ENCODE measurements at regions not wholly inside any gene's neighbourhood (a gene's known extent, or its start where the extent isn't known, plus 50 kb on each side); places are given as distances from the start of the nearest gene placed in this dataset.

DNA sequence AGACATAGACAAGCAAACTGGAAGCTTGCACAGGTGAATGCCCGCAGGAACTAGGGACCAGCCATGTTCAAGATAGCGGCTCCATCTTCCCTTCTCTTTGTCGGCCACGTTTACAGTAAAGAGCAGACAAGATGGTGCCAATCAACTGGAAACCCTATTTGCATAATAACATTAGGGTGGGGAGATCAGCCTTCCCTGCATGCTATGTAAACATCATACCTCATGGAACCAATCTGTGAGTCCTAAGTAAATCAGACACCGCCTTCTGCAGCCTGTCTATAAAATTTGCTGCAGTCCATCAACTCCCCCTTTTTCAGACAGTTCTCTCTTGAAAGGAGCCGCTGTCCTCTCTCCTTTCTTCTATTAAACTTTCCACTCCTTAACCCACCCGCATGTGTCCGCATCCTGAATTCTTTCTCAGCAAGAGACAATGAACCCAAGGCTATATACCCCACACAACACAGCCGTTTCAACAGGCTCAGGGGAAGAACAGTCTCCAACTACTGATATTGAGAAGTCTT lies 384.4 kb downstream of the EIPR1 start:
- DNase-seq = no peak

DNA sequence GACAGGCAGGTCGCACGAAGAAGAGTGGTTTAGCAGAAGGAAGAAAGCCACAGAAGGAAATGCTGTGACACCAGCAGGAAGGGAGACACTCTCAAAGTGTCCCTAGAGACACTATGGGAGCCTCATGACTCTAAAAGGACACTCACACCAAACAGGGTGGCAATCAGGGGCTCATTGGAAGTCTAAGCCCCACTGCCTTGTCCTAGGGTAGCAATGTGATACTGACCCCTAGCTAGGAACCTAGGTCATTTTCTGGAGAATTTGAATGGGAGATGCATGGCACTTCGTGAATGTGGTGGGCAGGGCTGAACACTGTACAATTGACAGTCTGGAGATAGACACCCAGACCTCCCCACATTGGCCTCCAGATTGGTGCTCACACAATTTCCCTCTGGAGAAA lies 385.0 kb downstream of the EIPR1 start:
- DNase-seq = no peak

DNA sequence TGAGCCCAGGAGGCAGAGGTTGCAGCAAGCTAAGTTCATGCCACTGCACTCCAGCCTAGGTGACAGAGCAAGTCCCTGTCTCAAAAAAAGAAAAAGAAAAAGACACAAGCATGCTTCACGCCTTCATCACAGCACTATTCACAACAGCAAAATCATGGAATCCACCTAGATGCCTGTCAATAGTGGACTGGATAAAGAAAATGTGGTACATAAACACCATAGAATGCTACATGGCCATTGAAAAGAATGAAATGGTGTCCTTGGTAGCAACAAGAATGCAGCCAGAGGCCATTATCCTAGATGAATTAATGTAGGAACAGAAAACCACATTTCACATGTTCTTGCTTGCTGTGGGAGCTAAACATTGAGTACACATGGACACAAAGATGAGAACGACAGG lies 392.6 kb downstream of the EIPR1 start:
- no peak for DNase-seq

DNA sequence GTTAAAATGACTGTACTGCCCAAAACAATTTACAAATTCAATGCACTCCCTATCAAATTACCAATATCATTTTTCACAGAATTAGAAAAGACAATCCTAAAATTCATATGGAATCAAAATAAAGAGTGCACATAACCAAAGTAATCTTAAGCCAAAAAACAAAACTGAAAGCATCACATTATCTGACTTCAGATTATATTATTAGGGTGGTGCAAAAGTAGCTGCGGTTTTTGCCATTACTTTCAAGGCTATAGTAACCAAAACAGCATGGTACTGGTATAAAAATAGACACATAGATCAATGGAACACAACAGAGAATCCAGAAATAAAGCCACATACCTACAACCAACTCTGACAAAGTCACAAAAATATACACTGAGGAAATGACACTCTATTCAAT lies 396.6 kb downstream of the EIPR1 start:
- no peak for DNase-seq

DNA sequence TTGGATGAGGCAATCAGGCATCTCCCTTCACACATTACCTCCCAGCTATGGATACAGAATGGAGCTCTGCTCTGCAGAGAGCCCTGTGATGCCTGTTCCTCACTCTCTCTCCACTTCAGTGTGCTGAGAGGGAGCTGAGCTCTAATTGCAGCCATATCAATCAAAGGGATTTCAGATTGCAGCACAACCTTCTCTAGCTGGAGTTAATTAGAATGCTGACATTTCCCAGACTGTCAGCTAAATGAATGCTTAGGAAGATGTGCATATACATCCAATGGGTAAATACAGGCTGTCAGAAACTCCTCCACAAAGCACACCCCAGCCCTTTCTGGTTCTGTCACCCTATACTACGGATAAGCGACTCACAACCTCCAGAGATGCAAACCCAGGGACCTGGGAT lies 402.6 kb downstream of the EIPR1 start:
- DNase-seq = no peak

DNA sequence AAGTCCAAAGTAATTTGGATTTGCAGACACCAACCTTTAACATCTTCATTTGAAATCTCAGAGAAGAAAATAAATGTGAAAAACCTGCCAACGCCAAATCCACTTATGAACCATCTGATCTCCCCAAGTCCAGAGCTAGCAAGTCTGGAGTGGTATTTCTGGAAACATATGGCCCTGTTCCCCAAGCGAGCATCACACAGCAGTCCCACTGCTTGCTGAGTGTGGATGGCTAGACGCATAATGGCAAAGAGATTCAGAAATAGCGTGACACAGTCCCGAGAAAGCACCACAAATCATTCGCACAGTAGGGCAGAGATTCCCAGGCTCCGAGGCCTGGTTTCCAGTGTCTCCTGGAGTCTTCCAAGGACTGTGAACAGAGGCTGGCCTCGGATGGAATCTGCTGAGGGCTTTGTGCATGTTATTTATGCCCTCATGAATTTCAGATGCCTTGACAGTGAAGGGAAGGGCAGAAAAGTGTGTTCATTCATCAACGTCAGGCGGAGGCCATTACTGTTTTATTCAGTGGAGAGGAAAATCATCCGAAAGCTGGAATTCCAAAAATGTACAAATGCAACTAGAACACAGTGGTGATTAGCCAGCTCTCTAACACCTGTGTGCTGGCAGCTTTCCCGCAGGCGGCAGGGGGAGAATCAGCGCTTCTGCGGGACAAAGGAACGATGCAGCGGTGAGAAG lies 417.0 kb downstream of the EIPR1 start:
- DNase-seq = no peak

DNA sequence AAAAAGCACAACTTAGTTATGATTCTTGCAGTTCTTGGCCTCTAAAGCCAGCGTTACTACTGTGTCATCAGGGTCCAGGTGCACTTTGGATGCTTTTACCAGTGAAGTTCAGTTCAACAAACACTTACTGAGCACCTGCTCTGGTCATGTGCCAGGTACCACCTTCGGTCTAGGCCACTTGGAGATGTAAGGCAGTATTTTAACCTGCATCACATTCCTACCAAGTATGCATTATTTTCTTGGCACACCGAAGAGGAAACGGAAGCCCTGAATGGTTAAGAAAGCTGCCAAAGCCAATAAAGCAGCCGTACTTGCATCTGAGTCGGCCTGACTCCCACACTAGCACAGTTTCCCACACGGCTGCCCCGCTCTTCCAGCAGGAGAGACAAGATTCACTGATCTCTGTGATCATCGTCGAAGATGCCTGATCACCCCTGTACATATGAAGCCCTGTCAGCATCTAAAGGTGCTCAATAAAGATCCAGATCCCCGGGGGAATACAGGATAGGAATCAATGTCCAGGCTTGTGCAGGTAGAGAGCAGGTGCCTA lies 427.1 kb downstream of the EIPR1 start:
- peak; percentile 38 to 45 for DNase-seq

DNA sequence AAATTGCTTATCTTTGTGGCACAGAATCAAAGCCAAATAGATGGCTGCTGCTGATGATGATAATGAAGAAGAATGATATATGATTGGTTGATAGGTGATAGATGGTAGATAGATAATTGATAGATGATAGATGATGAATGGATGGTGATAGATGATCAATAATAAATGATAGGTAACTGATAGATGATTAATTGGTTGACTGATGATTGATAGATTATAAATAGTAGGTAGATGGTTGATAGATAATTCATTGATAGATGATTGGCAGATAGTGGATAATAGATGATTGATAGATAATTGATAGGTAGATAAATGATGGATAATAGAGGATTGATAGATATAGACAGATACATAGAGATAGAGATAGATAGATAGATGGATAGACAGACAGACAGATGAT lies 430.2 kb downstream of the EIPR1 start:
- DNase-seq = no peak

DNA sequence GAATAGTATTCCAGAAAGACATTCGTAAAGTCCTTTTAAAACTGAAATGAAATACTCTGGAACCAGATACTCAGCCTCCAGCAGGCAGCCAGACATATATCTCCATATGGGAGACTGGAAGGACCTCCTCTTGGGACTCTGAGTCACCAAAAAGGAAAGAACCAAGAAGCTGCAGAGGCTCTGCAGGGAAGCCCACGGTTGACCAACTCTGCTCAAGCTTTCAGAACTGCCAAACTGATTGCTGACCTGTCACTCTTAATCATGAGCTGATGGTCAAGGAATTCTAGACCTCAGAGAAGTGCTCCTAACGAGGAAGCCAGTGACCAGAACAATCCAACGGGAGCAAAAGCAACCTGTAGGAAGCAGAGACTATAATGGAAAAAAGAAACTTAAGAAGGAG lies 434.7 kb downstream of the EIPR1 start:
- DNase-seq = no peak

DNA sequence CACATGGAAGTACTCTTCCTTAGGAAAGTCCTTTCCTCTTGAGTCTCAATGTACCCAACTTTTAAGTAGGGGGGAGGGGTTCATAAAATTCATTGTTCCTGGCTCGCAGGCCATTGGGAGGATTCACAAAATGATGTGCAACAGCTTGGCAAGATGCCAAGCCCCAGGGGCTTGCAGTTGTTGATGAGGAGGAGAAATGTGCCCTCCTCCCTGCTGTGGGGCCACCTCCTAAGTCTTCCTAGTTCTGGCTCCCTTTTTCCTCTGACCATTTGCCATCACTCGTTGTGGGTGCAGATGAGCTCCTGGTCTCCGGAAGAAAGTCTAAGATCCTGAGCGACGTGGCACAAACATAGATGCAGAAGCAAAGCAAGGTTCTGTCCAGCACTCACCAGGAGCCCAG lies 435.4 kb downstream of the EIPR1 start:
- DNase-seq = no peak

DNA sequence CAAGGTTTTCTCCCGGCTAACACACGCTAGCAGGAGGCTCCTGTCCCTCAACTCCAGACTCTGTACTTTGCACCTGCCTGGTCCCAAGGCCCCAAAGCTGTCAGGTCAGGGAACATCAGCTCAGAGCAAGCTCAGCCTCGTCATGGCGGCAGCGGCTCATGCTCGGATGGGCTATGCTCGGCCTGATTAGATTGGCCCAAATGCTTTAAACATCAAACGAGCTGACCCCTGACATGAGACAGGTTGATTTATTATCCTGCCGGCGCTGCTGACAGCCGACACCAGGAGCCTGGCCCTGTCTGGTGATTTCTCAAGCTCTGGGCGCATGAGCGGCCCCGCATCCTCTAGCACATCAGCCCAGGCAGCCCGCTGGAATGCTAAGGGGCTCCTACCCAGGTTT lies 436.4 kb downstream of the EIPR1 start:
- no peak for DNase-seq

DNA sequence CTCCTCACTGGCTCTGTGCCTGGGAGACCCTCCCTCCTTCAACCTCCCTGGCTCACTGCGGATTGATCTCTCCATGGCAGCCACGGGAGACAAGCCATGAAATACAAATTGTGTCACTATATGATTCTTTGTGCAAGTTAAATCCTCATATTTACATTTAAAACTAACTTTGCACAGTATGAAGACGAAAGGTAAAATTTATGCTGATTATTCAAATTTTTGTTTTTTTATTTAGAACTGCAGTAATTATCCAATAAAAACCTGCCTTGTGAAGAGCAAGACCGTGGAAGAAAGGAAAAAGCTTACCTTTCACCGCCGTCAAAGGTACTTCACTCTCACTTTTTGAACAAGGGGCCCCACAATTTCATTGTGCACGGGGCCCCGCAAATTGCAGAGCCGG lies 436.9 kb downstream of the EIPR1 start:
- DNase-seq = no peak

DNA sequence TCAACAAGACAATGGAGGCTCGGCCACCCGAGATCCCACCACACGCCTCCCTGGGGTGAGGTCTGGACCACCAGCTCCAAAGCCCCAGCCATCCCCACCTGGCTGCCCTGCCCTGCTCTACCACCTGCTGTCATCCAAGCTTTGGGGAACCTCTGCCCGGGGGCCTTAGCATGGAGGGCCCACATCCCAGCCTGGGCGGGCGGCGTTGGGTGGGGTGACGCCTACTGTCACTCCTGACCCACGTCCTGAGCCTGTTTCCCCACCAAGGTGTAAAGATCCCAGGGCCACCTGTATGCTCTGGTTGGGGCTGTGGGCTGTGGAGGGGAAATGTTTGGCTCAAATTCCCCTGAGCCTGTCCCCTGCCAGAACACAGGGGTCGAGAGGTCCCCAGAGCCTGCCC lies 437.6 kb downstream of the EIPR1 start:
- DNase-seq = no peak

DNA sequence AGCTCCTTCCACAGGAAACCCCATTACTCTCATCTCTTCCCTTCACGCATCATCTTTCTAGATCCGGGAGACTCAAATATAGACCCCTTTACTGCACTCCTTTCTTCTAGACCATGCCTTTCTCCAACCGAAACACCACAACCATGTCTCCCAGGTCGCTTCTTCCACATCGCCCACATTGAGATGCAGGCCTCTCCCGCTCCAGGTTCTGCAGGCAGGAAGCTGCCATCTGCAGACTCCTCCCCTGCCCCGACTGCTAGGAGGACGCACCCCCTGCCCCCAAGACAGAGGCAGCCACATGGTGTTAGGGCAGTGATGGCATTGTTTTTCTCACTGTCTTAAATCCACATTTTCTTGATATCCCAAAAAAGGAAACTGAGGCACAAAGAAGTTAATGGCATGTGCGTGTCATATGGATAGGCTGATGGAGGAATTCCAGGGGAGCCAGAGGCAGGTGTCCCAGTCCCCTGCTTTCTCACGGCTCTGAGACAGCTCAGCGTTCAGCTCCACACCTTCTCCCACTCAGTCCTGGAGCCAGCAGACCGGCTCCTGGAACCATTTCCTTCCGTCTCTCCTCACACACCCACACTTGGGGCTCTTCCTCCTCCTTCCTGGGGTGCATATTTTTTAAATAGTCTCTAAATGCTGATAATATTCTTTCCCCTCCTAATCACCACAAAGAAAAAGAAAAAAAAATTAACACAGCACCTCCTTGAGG lies 438.4 kb downstream of the EIPR1 start:
- DNase-seq = no peak

DNA sequence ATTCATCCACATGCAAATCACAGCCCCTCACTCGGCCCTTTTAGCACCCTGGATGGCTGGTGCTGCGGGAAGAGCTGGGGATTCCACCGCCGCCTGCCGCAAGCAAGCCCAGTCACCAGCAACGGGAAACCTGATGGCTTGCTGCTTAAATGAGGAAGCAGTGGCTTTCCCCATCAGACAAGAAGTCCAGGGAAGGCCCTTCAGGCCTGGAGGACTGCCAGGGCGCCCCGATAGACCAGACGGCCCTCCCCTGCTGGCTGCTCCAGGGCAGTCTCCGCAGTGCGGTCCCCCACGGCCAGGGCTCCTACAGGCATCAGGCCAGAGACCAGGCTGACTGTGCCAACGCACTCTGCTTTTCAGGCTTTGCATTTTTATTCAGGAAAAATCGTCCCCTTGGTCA lies 439.1 kb downstream of the EIPR1 start:
- no peak for DNase-seq

DNA sequence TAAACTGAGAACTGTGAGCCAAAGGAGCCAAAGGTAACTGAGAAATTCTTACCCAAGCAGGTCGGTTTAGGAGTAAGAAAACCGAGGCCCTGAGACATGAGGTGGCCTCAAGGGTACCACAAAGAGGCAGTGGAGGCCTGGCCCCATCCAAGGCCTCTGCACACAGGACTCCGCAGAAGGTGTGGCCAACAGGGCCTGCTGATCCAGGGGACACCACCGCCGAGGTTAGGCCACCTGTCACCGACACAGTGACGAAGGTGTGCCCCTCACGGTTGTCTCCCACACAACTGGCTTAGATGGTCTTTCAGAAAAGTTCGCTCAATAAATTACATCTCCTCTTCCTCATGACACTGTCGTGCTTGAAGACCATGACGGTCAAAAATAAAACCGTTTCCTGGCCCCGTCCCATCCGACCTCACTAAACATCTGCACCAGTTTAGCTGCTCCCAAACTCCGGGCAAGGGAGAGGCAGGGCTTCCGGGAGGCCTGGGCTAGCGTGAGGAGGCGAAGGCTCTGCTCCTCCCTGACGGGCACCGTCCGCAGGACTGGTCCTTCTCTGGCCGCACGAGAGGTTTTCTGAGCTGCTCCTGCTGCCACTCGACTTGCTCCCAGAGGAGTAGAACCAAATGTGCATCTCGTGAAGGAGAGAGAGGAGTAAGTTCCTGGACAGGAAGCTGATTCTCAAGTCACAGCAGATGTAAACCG lies 442.0 kb downstream of the EIPR1 start:
- no peak for DNase-seq

DNA sequence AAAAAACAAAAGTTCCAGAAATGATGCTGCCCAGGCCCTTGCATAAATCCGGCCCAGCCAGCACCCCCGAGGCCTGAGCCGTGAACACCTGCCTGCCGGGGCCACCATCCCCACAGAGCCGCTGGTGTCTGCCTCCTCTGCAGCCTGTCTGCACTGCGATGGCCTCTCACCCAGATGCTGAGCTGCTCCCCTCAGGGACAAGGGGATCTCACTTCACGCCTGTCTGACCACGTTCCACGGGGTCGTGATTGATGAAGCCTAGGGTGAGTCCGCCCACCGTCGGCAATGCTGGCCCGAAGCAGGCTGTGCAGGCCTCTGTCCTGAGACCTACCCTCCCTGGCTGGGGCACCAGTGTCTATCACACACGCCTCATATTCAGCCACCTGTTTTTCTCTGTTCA lies 444.2 kb downstream of the EIPR1 start:
- DNase-seq = no peak

DNA sequence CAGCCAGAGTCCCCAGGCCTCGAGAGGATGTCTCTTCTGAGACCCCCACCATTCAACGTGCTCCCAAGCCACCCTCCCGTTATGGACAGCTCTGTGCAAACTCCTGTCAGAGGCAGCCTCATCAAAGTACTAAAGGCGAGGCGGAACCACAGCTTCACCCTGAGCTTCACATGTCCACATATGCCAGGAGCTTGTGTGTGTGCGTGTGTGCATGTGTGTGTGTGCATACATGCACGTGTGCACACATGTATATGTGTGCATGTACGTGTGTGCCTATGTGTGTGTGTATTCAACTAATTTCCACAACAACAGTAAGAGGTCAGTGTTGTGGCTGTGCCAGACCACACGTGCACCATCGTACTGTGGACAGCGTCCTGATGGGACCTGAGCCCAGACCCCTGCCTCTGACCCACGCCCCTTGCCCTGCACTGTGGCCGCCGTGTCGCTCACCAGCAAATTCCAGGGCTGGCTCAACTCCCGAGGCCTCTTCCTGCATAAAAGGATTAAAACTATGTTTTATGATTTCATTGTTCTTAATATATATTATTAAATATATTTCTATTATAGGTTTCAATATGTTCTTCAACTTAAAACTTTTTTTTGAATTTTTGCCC lies 444.8 kb downstream of the EIPR1 start:
- no peak for DNase-seq

DNA sequence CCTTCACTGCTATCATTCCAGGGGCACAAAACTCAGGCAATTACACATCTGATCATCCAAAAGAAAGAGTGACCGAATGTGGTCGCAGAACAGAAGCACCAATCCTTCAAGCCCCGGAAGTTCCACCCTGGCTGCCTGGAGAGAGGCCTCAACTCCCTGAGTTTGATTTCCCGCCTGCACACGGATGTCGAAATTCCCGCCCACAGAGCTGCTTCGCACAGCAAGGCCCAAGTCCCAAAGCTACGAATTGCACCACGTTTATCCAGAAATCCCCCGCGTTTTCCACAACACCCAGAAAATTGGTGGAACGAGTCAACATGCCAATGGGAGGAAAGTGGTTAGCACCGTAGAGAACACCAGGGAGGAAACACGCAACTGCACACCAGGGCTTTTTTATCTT lies 445.4 kb downstream of the EIPR1 start:
- DNase-seq = no peak

DNA sequence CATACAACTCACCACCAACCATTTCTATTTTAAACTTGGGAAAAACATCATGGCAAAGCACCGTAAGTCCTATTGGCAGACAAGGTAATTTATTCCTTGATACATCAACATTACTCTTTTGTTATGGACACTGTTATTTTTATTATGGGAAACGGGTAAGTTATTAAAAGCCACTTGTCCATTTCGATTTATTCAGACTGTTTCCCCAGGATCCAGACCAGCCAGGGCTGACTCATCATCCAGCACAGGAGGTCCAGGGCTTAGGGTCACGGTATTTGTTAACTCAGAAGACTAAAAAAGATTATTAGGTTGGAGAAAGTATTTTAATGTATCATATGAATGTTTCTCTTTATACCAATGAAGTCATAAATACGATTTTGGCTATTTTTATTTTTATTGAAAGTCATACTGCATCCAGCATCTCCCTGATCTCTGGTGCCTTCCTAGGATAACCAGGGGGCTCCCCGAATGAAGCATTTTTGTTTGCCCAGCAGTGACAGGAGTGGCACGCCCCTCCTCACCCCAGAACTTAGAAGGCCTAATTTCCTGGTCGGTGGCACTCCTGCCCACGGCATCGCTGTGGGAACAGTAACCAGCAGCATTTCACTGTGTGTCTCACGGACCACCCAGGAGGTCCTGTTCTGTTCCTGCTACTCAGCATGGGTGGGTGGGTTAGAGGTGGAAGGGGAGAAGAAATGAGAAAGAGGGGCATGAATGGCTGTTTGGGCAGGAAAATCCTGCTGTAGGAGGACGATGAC lies 446.1 kb downstream of the EIPR1 start:
- DNase-seq = no peak

DNA sequence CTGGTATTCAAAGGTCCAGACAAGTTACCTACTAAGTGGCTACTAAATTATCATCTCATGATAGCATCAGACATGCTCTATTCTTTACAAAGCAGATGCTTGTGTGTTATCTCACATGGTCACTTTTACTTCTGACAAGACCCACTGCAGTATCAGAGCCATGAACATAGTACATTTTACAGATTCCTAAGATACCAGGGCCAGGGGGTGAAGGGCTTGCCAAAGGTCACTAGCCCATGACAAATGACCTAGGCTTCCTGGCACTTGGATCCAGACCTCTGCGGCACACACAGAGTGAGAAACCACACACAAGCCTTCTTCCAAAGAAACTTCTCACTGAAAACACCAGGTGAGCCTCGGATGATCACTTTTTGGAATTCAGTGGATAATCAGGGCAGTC lies 446.8 kb downstream of the EIPR1 start:
- no peak for DNase-seq

DNA sequence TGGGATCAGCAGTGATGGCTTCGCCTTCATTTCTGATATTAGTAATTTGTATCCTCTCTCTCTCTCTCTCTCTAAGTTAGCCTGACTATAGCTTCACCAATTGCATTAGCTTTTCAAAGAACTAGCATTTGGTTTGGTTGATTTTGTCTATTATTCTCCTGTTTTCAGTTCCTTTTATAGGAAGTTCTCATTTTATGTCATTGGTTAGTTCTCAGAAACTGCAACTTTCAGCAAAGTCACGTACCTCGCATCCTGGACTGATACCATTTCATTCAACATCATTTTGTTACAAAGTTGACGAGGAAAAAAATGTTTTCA lies 450.8 kb downstream of the EIPR1 start:
- no peak for DNase-seq
